GM18870 (cell line): ENCODE measurements at regions not wholly inside any gene's neighbourhood (a gene's known extent, or its start where the extent isn't known, plus 50 kb on each side); places are given as distances from the start of the nearest gene placed in this dataset.

ENCODE experiments used
- ATAC-seq: cut with Tn5 transposase; IDR thresholded peaks from one replicate; pipeline ENCODE4 v1.9.1; 2021; ENCODE audit warnings: moderate library complexity; ENCODE audit not compliant: unreplicated experiment

DNA sequence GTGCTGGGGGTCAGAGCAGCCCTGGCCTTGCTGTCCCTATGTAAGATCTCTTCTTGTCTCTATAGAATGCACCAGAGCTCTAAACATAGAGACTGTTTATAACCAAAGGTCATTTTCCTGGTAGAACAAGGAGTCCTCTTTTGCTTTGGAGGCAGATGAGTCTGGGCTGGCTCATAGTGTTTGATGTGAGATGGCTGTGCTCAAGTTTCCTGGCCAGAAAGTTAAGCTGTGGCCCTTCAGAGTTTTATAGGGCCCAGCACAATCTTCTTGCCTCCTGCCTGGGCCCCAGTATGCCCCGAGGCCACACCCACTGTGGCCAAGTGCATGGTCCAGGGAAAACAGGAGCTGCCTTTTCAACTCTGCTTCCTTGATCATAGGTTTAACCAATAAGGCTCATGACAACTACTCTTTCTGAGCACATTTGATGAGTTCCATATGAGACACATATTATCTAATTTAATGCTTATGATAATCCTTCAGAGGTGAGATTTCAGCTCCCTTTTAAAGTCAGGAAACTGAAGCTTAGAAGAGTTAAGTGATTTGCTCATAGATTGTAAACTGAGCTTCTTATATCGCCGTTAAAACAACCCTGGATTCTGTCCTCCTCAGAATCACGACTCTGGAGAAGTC, 66.3 kb downstream of the MYCN start:
- no peak for ATAC-seq

GRCh38 chr2:16005816-16006536, 65.6 kb downstream of the MYCN start:
- ATAC-seq, result no peak

- ATAC-seq, result no peak
These were observed 65.0 kb downstream of the MYCN start for GRCh38 chr2:16005389-16005788.

GRCh38 chr2:16003809-16004208, 63.5 kb downstream of the MYCN start:
- no peak for ATAC-seq

- no peak for ATAC-seq
These were observed 62.8 kb downstream of the MYCN start for GRCh38 chr2:16003152-16003551.

- no peak for ATAC-seq
These were observed 62.2 kb downstream of the MYCN start for GRCh38 chr2:16002575-16002974.

- ATAC-seq, result no peak
These were observed 61.8 kb downstream of the MYCN start for GRCh38 chr2:16002144-16002543.

DNA sequence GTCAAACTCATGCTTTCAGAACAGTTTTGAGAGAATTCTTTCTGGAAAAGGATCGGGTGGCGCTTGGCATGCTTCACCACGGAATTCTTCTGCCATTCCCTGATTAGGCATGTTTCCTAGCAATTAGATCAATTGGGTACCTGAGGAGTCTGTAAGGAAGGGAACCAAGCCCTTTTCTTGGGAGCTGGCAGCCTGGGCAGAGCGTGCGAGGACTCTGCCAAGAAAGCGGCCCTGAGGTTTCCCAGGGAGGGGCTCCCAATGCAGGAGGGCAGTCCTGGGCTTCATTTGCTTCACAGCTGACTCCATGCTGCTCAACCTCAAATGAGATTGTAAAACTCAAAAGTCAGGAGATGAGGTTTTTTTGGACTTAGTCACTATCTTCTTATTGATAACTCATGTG, 60.3 kb downstream of the MYCN start:
- no peak for ATAC-seq

DNA sequence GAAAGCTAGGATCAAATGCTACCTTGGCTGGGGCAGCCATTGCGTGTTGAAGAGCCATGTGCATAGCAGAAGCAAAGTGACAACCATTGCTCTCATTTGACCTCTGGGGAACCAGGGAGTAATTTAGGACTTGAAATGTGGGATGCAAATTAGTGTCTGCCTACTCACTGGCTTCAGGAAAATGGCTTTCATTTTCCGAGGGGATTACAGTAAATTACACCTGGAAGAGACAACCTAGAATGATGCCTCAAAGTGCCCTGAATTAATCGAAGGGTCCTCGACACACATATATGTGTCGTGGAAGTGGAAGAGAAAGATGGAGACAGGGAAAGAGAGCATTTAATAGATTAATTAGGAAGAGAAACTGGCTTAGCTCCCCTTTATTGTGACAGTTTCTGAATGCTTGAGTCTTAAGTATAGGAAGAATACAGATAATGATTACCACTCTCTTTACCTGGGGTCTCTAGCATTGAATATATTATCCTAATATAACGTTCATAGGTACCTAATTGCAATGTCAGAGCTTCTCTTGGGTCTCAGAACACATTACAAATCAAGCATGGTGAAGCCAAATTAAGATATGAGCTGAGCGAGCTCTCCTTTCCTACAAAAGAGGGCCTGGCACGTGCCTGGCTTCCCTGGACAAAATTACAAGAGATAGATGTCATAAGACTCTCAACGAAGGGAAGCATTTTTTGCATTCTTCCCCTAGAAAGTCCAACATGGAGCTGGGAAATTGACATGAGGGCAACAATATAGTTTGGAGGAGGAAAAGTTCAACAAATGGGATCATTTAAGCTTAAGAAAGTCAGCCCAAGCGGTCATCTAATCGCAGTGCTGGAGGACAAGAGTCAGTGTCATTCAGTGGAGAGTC, 59.5 kb downstream of the MYCN start:
- ATAC-seq, result no peak

GRCh38 chr2:15997728-15998280, 57.5 kb downstream of the MYCN start:
- ATAC-seq, result no peak

GRCh38 chr2:15996536-15997423, 56.4 kb downstream of the MYCN start:
- no peak for ATAC-seq
